Astrocyte (in vitro differentiated cells and primary cell): ENCODE measurements at regions not wholly inside any gene's neighbourhood (a gene's known extent, or its start where the extent isn't known, plus 50 kb on each side); places are given as distances from the start of the nearest gene placed in this dataset.

ENCODE experiments used
- EZH2 ChIP-seq: IDR thresholded peaks from 2 replicates; pipeline ENCODE4 v1.6.1; 2012; ENCODE audit warnings: mild to moderate bottlenecking, low read length, inconsistent platforms; ENCODE audit not compliant: insufficient read depth
- TF ChIP-seq, protein P1 (sequence below): IDR thresholded peaks from 2 replicates; pipeline ENCODE4 v1.5.1; 2011; ENCODE audit warnings: low read depth, mild to moderate bottlenecking, inconsistent platforms, low read length, moderate library complexity; ENCODE audit not compliant: insufficient read depth

DNA sequence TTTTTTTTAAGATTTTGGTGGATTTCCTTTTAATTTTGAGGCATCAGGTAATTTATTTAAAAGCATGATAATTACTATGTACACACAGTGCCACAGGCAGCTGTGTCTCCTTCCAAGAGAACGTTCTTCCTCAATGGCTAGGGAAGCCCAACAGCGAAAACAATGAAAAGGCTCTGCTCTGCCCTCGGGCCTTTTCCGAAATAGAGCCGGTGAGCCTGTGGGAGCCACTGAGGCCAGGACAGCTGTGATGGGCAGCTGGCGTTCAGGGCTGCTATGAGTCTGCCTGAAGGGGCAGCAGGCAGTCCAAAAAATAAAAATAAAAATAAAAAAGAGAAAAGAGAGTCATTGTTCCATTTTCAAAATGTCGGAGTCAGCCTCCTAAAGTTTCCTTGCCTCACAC lies 443.8 kb downstream of the KIF16B start:
- TF ChIP-seq, protein P1, sequence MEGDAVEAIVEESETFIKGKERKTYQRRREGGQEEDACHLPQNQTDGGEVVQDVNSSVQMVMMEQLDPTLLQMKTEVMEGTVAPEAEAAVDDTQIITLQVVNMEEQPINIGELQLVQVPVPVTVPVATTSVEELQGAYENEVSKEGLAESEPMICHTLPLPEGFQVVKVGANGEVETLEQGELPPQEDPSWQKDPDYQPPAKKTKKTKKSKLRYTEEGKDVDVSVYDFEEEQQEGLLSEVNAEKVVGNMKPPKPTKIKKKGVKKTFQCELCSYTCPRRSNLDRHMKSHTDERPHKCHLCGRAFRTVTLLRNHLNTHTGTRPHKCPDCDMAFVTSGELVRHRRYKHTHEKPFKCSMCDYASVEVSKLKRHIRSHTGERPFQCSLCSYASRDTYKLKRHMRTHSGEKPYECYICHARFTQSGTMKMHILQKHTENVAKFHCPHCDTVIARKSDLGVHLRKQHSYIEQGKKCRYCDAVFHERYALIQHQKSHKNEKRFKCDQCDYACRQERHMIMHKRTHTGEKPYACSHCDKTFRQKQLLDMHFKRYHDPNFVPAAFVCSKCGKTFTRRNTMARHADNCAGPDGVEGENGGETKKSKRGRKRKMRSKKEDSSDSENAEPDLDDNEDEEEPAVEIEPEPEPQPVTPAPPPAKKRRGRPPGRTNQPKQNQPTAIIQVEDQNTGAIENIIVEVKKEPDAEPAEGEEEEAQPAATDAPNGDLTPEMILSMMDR = no peak
- TF ChIP-seq EZH2 = no peak
